ENCODE measurements at regions not wholly inside any gene's neighbourhood (a gene's known extent, or its start where the extent isn't known, plus 50 kb on each side); places are given as distances from the start of the nearest gene placed in this dataset.

GRCh38 chr4:41405464-41406112, 132.4 kb upstream of the LIMCH1 start:
- Mint-ChIP-seq H3K9me3 (peaks cover 0 to 4% (median 0%) of the 10 kb centered on the region in 9 donors), H3K27ac (no peak overlapping the region)
- no peak for ATAC-seq

DNA sequence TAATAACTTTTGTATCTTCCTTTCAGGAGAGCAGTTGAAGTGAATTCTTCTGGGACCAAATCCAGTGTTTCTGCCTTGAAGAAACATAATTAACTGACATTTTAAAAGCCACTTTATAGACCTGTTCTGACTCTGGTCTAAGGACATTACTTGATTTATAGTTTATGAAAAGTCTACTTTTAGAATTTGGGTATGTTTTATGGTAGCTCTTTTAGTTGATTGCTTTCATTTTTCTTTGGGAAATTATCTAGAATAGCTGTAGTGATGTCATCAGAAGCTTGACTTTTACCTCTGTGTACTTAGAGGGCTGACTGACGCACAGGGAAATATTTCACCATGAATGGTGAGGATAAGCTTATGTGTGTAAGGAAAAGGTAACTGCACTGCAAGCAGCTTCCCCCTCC, 131.8 kb upstream of the LIMCH1 start:
- ATAC-seq: no peak
- H3K27me3 Mint-ChIP-seq: peaks cover 3 to 9% (median 5%) of the 10 kb centered on the region in 5 donors
- no peaks in the 10 kb centered on the region for H3K36me3 Mint-ChIP-seq
- peaks cover 0 to 9% (median 0%) of the 10 kb centered on the region in 9 donors for H3K9me3 Mint-ChIP-seq
- H3K27ac Mint-ChIP-seq: no peak overlapping the region
- no peak for DNase-seq
- H3K4me1 Mint-ChIP-seq: no peaks in the 10 kb centered on the region
- POLR2A ChIA-PET: no interaction called here
- no peak overlapping the region for H3K4me3 Mint-ChIP-seq

More at GRCh38 chr4:41405464-41406112, 132.4 kb upstream of the LIMCH1 start:
- POLR2A ChIA-PET: no interaction called here
- DNase-seq: no peak
- H3K4me3 Mint-ChIP-seq: no peak overlapping the region
- H3K27me3 Mint-ChIP-seq: peaks cover 0 to 4% (median 2%) of the 10 kb centered on the region in 5 donors
- no peaks in the 10 kb centered on the region for H3K4me1 Mint-ChIP-seq
- no peaks in the 10 kb centered on the region for H3K36me3 Mint-ChIP-seq

- peaks cover 0 to 10% (median 2%) of the 10 kb centered on the region in 9 donors for H3K9me3 Mint-ChIP-seq
- POLR2A ChIA-PET: no interaction called here
- H3K4me1 Mint-ChIP-seq: no peaks in the 10 kb centered on the region
- DNase-seq: no peak
- no peak for ATAC-seq
- no peak overlapping the region for H3K27ac Mint-ChIP-seq
- no peaks in the 10 kb centered on the region for H3K36me3 Mint-ChIP-seq
- H3K4me3 Mint-ChIP-seq: no peak overlapping the region
- H3K27me3 Mint-ChIP-seq: peaks cover 5 to 11% (median 6%) of the 10 kb centered on the region in 5 donors
Observed at GRCh38 chr4:41408150-41408549, 129.8 kb upstream of the LIMCH1 start.

GRCh38 chr4:41408859-41409593, 128.9 kb upstream of the LIMCH1 start:
- H3K27me3 Mint-ChIP-seq: peaks cover 5 to 19% (median 7%) of the 10 kb centered on the region in 5 donors
- no peak overlapping the region for H3K27ac Mint-ChIP-seq
- ATAC-seq: no peak
- no peaks in the 10 kb centered on the region for H3K36me3 Mint-ChIP-seq
- H3K9me3 Mint-ChIP-seq: peaks cover 0 to 10% (median 1%) of the 10 kb centered on the region in 9 donors
- no peak overlapping the region for H3K4me3 Mint-ChIP-seq
- DNase-seq: no peak
- POLR2A ChIA-PET: no interaction called here
- peaks cover 0 to 3% (median under 1%) of the 10 kb centered on the region in 4 donors for H3K4me1 Mint-ChIP-seq

DNA sequence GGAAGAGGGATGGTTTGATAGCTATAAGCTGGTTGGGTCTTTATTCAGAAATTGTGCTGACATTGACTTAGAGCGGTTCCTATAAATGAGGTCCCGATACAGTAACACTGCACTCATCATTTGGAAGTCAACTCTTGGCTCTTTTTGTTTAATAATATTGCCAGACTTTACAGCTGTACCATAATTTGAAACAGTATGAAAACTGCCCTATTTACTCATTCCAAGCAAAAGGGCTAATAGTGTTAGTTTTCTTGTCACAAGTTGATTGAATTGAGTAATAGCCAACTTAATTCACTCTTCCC, 128.4 kb upstream of the LIMCH1 start:
- DNase-seq (no peak), ATAC-seq (no peak)
- POLR2A ChIA-PET: no interaction called here
- peaks cover 7 to 25% (median 8%) of the 10 kb centered on the region in 5 donors for H3K27me3 Mint-ChIP-seq
- H3K4me1 Mint-ChIP-seq: peaks cover 0 to 3% (median under 1%) of the 10 kb centered on the region in 4 donors
- no peaks in the 10 kb centered on the region for H3K36me3 Mint-ChIP-seq
- H3K9me3 Mint-ChIP-seq: peaks cover 0 to 10% (median 0%) of the 10 kb centered on the region in 9 donors
- H3K27ac Mint-ChIP-seq: no peak overlapping the region
- no peak overlapping the region for H3K4me3 Mint-ChIP-seq

DNA sequence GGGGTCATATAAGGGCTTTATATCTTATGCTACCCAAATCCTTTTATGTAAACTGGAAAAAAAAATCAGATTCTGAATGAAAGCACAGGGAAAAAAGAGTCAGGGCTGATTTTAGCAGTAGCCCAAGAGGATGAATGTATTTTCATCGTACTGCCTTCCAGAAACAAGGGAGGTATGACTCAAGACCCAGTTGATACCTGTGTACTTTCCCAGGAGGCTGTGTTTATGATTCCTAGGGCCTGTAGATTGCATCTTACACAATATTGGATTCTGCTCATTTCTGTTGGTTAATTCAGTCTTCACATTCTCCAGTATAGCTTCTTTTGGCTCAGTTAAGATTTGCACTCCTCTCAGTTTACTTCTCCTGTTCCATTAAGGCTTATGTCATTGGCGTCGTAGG, 127.9 kb upstream of the LIMCH1 start:
- peaks cover 0 to 10% (median 0%) of the 10 kb centered on the region in 9 donors for H3K9me3 Mint-ChIP-seq
- no peak overlapping the region for H3K4me3 Mint-ChIP-seq
- DNase-seq (no peak), ATAC-seq (no peak)
- H3K27ac Mint-ChIP-seq: no peak overlapping the region
- no peaks in the 10 kb centered on the region for H3K36me3 Mint-ChIP-seq
- peaks cover 7 to 25% (median 8%) of the 10 kb centered on the region in 5 donors for H3K27me3 Mint-ChIP-seq
- peaks cover 0 to 3% (median under 1%) of the 10 kb centered on the region in 4 donors for H3K4me1 Mint-ChIP-seq
- POLR2A ChIA-PET: no interaction called here

DNA sequence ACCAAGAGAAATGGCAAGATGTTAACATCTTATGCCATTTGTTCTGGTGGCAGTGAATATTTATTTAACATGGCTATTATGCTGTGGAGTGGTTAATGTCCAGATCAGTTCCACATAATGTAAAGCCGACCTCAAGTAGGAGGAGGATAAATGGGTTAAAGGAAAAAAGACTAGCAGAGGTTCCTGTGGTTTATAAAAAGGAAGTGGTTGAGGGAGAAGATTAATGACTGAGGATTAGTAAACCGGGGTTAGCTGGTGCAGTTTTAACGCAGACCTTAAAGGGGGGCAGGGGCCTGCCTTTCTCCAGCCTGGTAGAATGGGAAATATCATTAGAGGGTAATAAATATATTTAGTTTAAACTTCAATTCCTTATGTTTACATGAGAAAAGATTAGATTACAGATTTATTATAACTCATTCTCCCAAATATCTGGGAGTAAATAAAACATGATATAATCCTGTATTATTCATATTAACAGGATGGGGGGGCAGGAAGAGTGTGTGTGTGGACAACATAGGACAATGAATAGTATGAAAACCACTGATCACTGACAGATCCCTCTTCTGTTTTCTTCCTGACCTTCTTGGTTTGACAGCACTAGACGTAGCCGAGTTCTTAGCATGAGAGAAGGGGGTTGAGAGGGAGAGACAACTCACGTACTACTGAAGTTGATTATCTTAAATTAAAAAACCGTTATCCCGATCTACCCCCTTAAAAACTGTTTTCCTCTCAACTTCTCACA, 124.1 kb upstream of the LIMCH1 start:
- POLR2A ChIA-PET: no interaction called here
- ATAC-seq (no peak), DNase-seq (no peak)
- Mint-ChIP-seq H3K4me1 (peaks cover 0 to 3% (median under 1%) of the 10 kb centered on the region in 4 donors), H3K36me3 (no peaks in the 10 kb centered on the region), H3K27ac (no peak overlapping the region), H3K4me3 (no peak overlapping the region), H3K27me3 (peaks cover 7 to 25% (median 11%) of the 10 kb centered on the region in 5 donors), H3K9me3 (peaks cover 0 to 10% (median 2%) of the 10 kb centered on the region in 9 donors)

DNA sequence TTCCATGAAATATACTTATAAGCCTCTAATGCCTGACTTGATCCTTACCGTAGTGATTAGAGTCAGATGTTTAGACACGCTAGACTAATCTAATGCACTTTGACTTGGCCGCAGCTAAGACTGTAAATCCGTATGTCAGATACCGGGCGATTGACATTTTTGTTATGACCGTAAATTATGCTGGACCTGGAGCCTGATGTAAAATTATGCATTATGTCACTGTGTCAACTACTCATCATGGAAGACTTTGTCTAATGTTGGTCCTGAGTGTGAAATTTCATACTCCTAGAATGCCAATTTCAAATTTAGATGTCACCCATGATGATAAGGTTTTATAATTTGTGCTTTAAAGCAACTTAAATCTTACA, 123.6 kb upstream of the LIMCH1 start:
- POLR2A ChIA-PET: no interaction called here
- H3K36me3 Mint-ChIP-seq: no peaks in the 10 kb centered on the region
- no peak overlapping the region for H3K27ac Mint-ChIP-seq
- H3K27me3 Mint-ChIP-seq: peaks cover 7 to 25% (median 11%) of the 10 kb centered on the region in 5 donors
- no peak for DNase-seq
- peaks cover 0 to 3% (median under 1%) of the 10 kb centered on the region in 4 donors for H3K4me1 Mint-ChIP-seq
- H3K4me3 Mint-ChIP-seq: no peak overlapping the region
- H3K9me3 Mint-ChIP-seq: peaks cover 0 to 10% (median 2%) of the 10 kb centered on the region in 9 donors
- ATAC-seq: no peak

DNA sequence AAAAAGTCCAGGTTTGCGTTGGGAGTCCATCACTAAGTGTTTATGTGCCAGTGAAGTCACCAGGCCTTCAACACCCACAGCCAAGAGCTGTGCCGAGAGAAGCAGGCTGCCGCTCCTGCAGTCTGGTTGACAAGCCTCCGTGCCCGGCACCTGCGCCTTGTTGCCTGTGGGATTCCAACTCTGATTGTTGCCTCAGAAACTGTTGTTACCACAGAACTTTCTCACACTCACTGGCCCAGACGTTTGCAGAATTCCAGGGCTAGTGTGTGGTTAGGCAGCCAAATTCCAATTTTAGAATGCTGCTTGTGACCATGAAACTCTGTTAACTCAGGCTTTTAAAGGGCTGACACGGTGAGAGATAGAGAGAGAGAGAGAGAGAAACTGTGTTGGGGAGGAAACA, 119.5 kb upstream of the LIMCH1 start:
- Mint-ChIP-seq H3K9me3 (peaks cover 0 to 2% (median 0%) of the 10 kb centered on the region in 9 donors), H3K4me1 (peaks cover 0 to 3% (median under 1%) of the 10 kb centered on the region in 4 donors), H3K27me3 (peaks cover 2 to 11% (median 6%) of the 10 kb centered on the region in 5 donors), H3K36me3 (no peaks in the 10 kb centered on the region), H3K4me3 (no peak overlapping the region), H3K27ac (no peak overlapping the region)
- ATAC-seq: no peak
- DNase-seq: no peak
- POLR2A ChIA-PET: no interaction called here

DNA sequence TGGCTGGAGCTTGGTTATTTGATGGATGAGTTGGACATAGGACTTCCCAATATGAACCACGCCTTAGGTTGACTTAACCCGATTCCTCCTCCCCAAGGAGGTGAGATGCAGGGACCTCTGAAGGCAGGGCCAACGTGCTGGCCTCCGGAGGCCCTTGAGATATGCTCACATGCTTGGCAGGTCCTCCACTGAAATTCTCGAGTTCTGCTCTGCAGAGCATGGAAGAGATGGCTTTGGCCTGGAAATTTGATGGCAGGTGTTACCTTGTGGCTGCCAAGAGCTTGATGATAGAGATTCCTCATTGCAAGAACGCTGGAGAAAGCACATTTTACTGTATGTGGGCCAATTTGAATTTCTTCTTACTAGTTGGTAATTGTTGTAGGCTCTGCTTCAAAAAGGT, 117.4 kb upstream of the LIMCH1 start:
- Mint-ChIP-seq H3K36me3 (no peaks in the 10 kb centered on the region), H3K4me1 (no peaks in the 10 kb centered on the region), H3K4me3 (no peak overlapping the region), H3K9me3 (peaks cover 0 to 2% (median 0%) of the 10 kb centered on the region in 9 donors), H3K27me3 (peaks cover 0 to 3% (median 1%) of the 10 kb centered on the region in 5 donors), H3K27ac (no peak overlapping the region)
- ATAC-seq (no peak), DNase-seq (no peak)
- POLR2A ChIA-PET: no interaction called here

- Mint-ChIP-seq H3K4me3 (peak overlapping the region in 1 of 10 donors; percentile 24), H3K27me3 (peaks cover 0 to 5% (median 0%) of the 10 kb centered on the region in 5 donors), H3K9me3 (peaks cover 0 to 4% (median 0%) of the 10 kb centered on the region in 9 donors), H3K4me1 (no peaks in the 10 kb centered on the region), H3K27ac (no peak overlapping the region), H3K36me3 (no peaks in the 10 kb centered on the region)
- POLR2A ChIA-PET: no interaction called here
- no peak for ATAC-seq
- DNase-seq: no peak
Observed at GRCh38 chr4:41423117-41423516, 114.8 kb upstream of the LIMCH1 start.

GRCh38 chr4:41424522-41424921, 113.4 kb upstream of the LIMCH1 start:
- H3K27me3 Mint-ChIP-seq: peaks cover 0 to 5% (median 0%) of the 10 kb centered on the region in 5 donors
- H3K4me1 Mint-ChIP-seq: no peaks in the 10 kb centered on the region
- no peak overlapping the region for H3K4me3 Mint-ChIP-seq
- peaks cover 0 to 5% (median 1%) of the 10 kb centered on the region in 9 donors for H3K9me3 Mint-ChIP-seq
- no peak overlapping the region for H3K27ac Mint-ChIP-seq
- no peak for ATAC-seq
- H3K36me3 Mint-ChIP-seq: no peaks in the 10 kb centered on the region
- DNase-seq: no peak
- POLR2A ChIA-PET: no interaction called here

GRCh38 chr4:41425650-41426049, 112.3 kb upstream of the LIMCH1 start:
- POLR2A ChIA-PET: interaction anchor here (0.7 kb wide), 1 partner anchor 9 kb away, joined by 5 read pairs; no protein-coding TSS in a partner anchor
- H3K4me3 Mint-ChIP-seq: no peak overlapping the region
- no peak for ATAC-seq

More at GRCh38 chr4:41425650-41426049, 112.3 kb upstream of the LIMCH1 start:
- Mint-ChIP-seq H3K27ac (no peak overlapping the region), H3K27me3 (peaks cover 0 to 8% (median 3%) of the 10 kb centered on the region in 5 donors), H3K36me3 (no peaks in the 10 kb centered on the region), H3K4me1 (no peaks in the 10 kb centered on the region), H3K9me3 (peaks cover 0 to 8% (median 4%) of the 10 kb centered on the region in 9 donors)
- no peak for DNase-seq
